ENCODE measurements at regions not wholly inside any gene's neighbourhood (a gene's known extent, or its start where the extent isn't known, plus 50 kb on each side); places are given as distances from the start of the nearest gene placed in this dataset.

GRCh38 chr7:131723926-131724325 lies 167.5 kb upstream of the PODXL start:
- TF ChIP-seq POLR2A (IDR thresholded peaks at IDR 0.05), result no peak
- TF ChIP-seq POLR2AphosphoS5 (IDR thresholded peaks at IDR 0.05; ENCODE audit: insufficient read depth in 1 of 2, low read depth in 1 of 2), result no peak
- no peak for TF ChIP-seq CTCF (IDR thresholded peaks at IDR 0.05)

Data from vagina (tissue), 2 donors.